ENCODE measurements at regions not wholly inside any gene's neighbourhood (a gene's known extent, or its start where the extent isn't known, plus 50 kb on each side); places are given as distances from the start of the nearest gene placed in this dataset.

DNA sequence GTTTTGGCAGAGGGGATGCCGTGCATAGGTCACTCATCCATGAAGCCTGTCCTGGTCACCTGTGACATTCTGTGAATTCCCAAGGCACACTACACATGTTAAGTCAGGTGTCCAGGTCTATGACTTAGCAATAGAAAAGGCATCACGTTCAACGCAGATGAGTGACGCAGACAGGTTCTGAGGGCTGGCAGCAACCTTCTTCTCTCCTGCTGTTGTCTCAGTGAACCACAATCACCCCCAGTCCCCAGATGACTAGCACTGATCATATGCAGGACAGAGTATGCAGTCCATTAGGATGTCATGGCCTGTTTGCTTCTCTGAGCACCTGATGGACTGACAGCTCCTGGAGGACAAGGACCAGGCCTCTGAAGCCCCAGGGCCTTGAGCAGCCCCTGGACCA, 157.8 kb upstream of the KAZN start:
- TF ChIP-seq EZH2 (conservative IDR thresholded peaks at IDR 0.05; ENCODE audit: low read depth, low read length) (no peak), ZNF670 (CRISPR knock-in tag; IDR thresholded peaks at IDR 0.05; ENCODE audit: borderline replicate concordance) (no peak), POLR2A (IDR thresholded peaks at IDR 0.05; ENCODE audit: insufficient read depth in 1 of 2, low read depth in 2 of 2, low read length in 2 of 2) (no peak), ZNF652 (CRISPR knock-in tag; IDR thresholded peaks at IDR 0.05; ENCODE audit: borderline replicate concordance, low read depth) (no peak), KAT2B (IDR thresholded peaks at IDR 0.05; ENCODE audit: borderline replicate concordance, low read depth, low read length) (no peak), ZNF546 (CRISPR knock-in tag; conservative IDR thresholded peaks at IDR 0.05) (no peak)
- TF ChIP-seq, protein P1, sequence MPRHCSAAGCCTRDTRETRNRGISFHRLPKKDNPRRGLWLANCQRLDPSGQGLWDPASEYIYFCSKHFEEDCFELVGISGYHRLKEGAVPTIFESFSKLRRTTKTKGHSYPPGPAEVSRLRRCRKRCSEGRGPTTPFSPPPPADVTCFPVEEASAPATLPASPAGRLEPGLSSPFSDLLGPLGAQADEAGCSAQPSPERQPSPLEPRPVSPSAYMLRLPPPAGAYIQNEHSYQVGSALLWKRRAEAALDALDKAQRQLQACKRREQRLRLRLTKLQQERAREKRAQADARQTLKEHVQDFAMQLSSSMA (CRISPR knock-in tag; IDR thresholded peaks at IDR 0.05): no peak
- TF ChIP-seq, protein P2, sequence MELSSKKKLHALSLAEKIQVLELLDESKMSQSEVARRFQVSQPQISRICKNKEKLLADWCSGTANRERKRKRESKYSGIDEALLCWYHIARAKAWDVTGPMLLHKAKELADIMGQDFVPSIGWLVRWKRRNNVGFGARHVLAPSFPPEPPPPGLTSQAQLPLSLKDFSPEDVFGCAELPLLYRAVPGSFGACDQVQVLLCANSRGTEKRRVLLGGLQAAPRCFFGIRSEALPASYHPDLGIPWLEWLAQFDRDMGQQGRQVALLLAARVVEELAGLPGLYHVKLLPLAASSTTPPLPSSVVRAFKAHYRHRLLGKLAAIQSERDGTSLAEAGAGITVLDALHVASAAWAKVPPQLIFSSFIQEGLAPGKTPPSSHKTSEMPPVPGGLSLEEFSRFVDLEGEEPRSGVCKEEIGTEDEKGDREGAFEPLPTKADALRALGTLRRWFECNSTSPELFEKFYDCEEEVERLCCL (CRISPR knock-in tag; IDR thresholded peaks at IDR 0.05; ENCODE audit: borderline replicate concordance): no peak
